WERI-Rb-1 (cell line): ENCODE measurements at regions not wholly inside any gene's neighbourhood (a gene's known extent, or its start where the extent isn't known, plus 50 kb on each side); places are given as distances from the start of the nearest gene placed in this dataset.

ENCODE experiments used
- DNase-seq: peaks from one replicate; pipeline ENCODE4 v3.0.0-alpha.2; 2020
- H3K27ac ChIP-seq: fragments of 250-450 bp; sonication (Bioruptor Pico); 2 replicates; pipeline ENCODE4 v1.5.1; 2020; ENCODE audit warnings: mild to moderate bottlenecking, moderate library complexity
- H3K27me3 ChIP-seq: fragments of 250-450 bp; sonication (Bioruptor Pico); 2 replicates; pipeline ENCODE4 v1.5.1; 2021; ENCODE audit warnings: mild to moderate bottlenecking, low read depth, moderate library complexity; ENCODE audit not compliant: insufficient read depth, severe bottlenecking
- H3K36me3 ChIP-seq: fragments of 250-450 bp; sonication (Bioruptor Pico); 2 replicates; pipeline ENCODE4 v1.5.1; 2020; ENCODE audit warnings: mild to moderate bottlenecking, moderate library complexity
- H3K4me3 ChIP-seq: 2 replicates; pipeline ENCODE4 v1.5.1; 2011; ENCODE audit warnings: low read depth, mild to moderate bottlenecking, control low read depth, low read length
- H3K9me3 ChIP-seq: fragments of 250-450 bp; sonication (Bioruptor Pico); 2 replicates; pipeline ENCODE4 v1.5.1; 2021; ENCODE audit warnings: mild to moderate bottlenecking, moderate library complexity; ENCODE audit not compliant: severe bottlenecking
- CTCF ChIP-seq: IDR thresholded peaks from 2 replicates; pipeline ENCODE4 v1.5.1; 2011; ENCODE audit warnings: low read depth, mild to moderate bottlenecking, control low read depth, inconsistent platforms, low read length

GRCh38 chr15:87213626-87214025, 1042.9 kb downstream of the NTRK3 start:
- Histone ChIP-seq H3K36me3 (no peaks in the 10 kb centered on the region), H3K27me3 (no peaks in the 10 kb centered on the region), H3K27ac (no peak overlapping the region), H3K4me3 (no peak overlapping the region), H3K9me3 (no peaks in the 10 kb centered on the region)
- no peak for TF ChIP-seq CTCF
- no peak for DNase-seq

DNA sequence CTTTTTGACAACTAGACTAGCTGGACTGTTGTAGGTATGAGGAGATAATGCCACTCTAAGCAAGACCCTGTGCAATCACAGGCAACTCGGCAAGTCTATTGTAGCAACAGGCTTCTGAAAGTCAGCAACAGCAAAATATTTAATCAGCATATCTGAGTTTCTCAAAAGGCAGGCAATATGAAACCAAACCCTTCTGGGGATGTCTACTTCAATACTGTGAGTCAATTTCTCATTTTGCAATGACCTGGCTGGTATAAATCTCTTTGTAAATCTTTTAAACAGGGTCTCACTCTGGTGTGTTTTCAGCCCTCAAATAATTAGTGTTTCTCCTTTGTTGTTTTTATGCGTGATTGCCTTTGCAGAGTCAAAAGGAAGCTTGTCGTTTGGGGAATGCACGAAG, 1044.5 kb downstream of the NTRK3 start:
- TF ChIP-seq CTCF, result no peak
- H3K9me3 ChIP-seq, result no peaks in the 10 kb centered on the region
- no peak overlapping the region for H3K27ac ChIP-seq
- no peak overlapping the region for H3K4me3 ChIP-seq
- no peak for DNase-seq
- no peaks in the 10 kb centered on the region for H3K27me3 ChIP-seq
- no peaks in the 10 kb centered on the region for H3K36me3 ChIP-seq

DNA sequence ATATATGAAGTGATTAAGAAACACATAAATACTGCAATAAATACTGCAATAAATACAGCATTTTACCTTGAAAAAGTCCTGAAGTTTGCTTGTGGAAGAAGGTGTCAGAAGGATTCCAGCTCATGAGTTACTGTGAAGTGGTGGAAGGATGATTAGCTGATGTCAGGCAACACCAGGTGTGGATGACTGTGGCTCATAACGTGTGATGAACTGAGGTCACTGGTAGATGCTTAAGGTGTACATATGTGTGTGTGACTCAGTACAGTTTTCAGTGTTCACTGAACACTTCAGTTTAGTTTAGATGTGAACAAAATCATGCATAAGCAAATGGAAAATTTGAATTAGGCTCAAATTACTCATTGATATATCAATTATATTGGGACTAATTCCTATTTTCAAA, 1045.0 kb downstream of the NTRK3 start:
- DNase-seq, result no peak
- H3K36me3 ChIP-seq, result no peaks in the 10 kb centered on the region
- H3K4me3 ChIP-seq, result no peak overlapping the region
- no peak for TF ChIP-seq CTCF
- no peaks in the 10 kb centered on the region for H3K9me3 ChIP-seq
- no peaks in the 10 kb centered on the region for H3K27me3 ChIP-seq
- no peak overlapping the region for H3K27ac ChIP-seq

DNA sequence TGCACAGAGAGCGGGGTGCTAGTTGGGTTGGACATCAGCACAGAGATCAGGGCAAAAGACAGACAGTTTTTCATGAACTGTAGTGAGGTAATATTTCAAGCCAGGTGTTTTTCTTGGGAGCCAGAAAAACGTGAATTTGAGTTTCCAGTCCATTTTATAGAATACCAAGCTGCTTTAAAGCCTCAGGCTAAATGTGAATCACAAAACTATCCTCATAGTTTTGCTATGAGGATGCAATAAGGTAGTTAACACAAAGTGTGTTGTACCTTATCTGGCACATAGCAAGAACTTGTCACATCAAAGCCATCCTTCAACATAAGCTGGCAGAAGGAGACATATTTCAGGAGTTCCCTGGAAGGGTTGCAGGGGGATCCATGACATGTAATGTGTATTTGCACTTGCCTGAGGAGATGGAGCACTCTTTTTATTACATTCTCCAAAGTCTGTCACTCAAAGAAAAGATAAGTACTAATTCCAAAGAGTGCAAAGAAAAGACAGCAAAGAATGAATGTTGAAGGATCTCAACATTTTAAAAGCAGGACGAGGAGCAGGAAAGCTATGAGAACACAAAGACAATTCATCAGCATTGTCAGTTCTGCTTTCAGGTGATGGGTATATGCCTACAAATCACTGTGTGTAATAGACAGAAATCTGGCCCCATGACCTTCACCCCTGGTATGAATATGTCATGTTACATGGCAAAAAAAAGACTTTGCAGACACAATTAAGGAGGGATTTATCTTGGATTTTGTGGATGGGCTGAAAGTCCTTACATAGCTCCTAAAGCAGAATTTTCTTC, 1046.4 kb downstream of the NTRK3 start:
- H3K9me3 ChIP-seq, result no peaks in the 10 kb centered on the region
- no peak for TF ChIP-seq CTCF

DNA sequence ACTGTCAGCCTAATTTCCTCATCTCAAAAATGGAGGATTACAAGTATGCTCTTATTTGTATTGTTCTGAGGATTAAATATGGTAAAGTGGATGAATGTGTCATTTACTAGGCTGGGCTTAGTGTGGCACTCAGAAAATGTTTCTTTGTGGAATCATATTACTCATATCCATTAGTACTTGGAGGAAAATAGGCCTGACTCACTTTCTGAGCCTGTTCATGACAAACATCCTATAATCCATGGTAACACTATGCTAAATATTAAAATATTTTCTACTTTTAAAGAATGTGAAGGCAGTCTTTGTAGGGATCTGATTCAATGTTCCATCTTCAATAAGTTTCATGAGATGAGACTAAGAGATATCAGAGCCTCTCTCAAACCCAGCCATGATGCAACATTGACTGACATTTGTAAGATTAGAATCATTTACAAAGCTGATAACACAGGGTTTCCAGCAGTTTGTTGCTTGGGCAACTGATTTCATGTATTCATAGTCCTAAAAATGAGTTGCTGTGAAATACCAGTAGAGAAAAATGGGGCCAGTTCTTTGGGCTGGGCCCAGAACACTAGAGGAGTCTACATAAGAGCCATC, 1048.5 kb downstream of the NTRK3 start:
- Histone ChIP-seq H3K27ac (peak overlapping the region; percentile 71), H3K36me3 (no peaks in the 10 kb centered on the region), H3K4me3 (no peak overlapping the region), H3K27me3 (no peaks in the 10 kb centered on the region), H3K9me3 (no peaks in the 10 kb centered on the region)
- peak; percentile 10 for DNase-seq
- TF ChIP-seq CTCF, result no peak

More for the DNA sequence above, 1046.4 kb downstream of the NTRK3 start:
- H3K36me3 ChIP-seq, result no peaks in the 10 kb centered on the region
- H3K27ac ChIP-seq, result no peak overlapping the region
- no peak overlapping the region for H3K4me3 ChIP-seq
- H3K27me3 ChIP-seq, result no peaks in the 10 kb centered on the region
- DNase-seq, result no peak
